Common myeloid progenitor, CD34-positive (primary cell): ENCODE measurements at regions not wholly inside any gene's neighbourhood (a gene's known extent, or its start where the extent isn't known, plus 50 kb on each side); places are given as distances from the start of the nearest gene placed in this dataset.

ENCODE experiments used
- CTCF ChIA-PET: fragments of 350-600 bp; sonication (Branson Sonifier 250); formaldehyde crosslinking; loops from one replicate; lab custom pipeline; 2021; ENCODE audit warnings: antibody characterized with exemption; lab: Charles Lee
- POLR2A ChIA-PET: fragments of 350-600 bp; sonication (Branson Sonifier 250); formaldehyde crosslinking; loops from one replicate; lab custom pipeline; 2021; ENCODE audit warnings: antibody characterized with exemption; lab: Charles Lee
- DNase-seq, 3 donors: peaks; one replicate each; pipeline versions ENCODE4 v3.0.0 to v3.0.0-alpha.2; 2013
- H3K27ac ChIP-seq, 2 experiments: 1 replicate in 1 of 2; 2 replicates in 1 of 2; pipeline ENCODE4 v1.7.0; 2013; ENCODE audit warnings: inconsistent platforms in 2 of 2, low read length in 2 of 2, mild to moderate bottlenecking in 2 of 2, low read depth in 1 of 2, moderate library complexity in 1 of 2; ENCODE audit not compliant: severe bottlenecking in 2 of 2, insufficient read depth in 1 of 2, poor library complexity in 1 of 2
- H3K27me3 ChIP-seq, 5 experiments: replicated peaks in 2 of 5; 1 replicate in 3 of 5; 2 replicates in 2 of 5; pipeline versions ENCODE4 v1.6.1 to v1.7.0; 2013; ENCODE audit warnings: low read length in 4 of 5, mild to moderate bottlenecking in 2 of 5, moderate library complexity in 2 of 5, inconsistent platforms in 1 of 5; ENCODE audit not compliant: insufficient read depth in 5 of 5, control insufficient read depth in 4 of 5
- H3K36me3 ChIP-seq, 4 experiments: 1 replicate in 2 of 4; 2 replicates in 2 of 4; pipeline versions ENCODE4 v1.6.1 to v1.7.0; 2013; ENCODE audit warnings: low read length in 3 of 4, control low read depth in 1 of 4, mild to moderate bottlenecking in 1 of 4; ENCODE audit not compliant: control insufficient read depth in 4 of 4, insufficient read depth in 4 of 4
- H3K4me1 ChIP-seq, 4 experiments: 1 replicate in 3 of 4; 2 replicates in 1 of 4; pipeline versions ENCODE4 v1.6.1 to v1.7.1; 2013; ENCODE audit warnings: low read length in 3 of 4, mild to moderate bottlenecking in 3 of 4, control low read depth in 1 of 4, inconsistent platforms in 1 of 4, moderate library complexity in 1 of 4; ENCODE audit not compliant: control insufficient read depth in 4 of 4, insufficient read depth in 4 of 4; ENCODE audit errors: control extremely low read depth in 1 of 4
- H3K4me3 ChIP-seq, 7 experiments: 1 replicate in 4 of 7; 2 replicates in 3 of 7; pipeline versions ENCODE4 v1.5.1 to v1.7.0; 2013; ENCODE audit warnings: mild to moderate bottlenecking in 7 of 7, low read length in 6 of 7, moderate library complexity in 6 of 7, inconsistent platforms in 2 of 7, low read depth in 2 of 7, control low read depth in 1 of 7; ENCODE audit not compliant: insufficient read depth in 4 of 7, control insufficient read depth in 1 of 7; ENCODE audit errors: extremely low read depth in 1 of 7
- H3K9me3 ChIP-seq, 5 experiments: 1 replicate in 4 of 5; 2 replicates in 1 of 5; pipeline versions ENCODE4 v1.6.1 to v1.7.1; 2013; ENCODE audit warnings: low read length in 4 of 5, mild to moderate bottlenecking in 2 of 5, inconsistent platforms in 1 of 5, low read depth in 1 of 5, moderate library complexity in 1 of 5; ENCODE audit not compliant: control insufficient read depth in 4 of 5, insufficient read depth in 2 of 5; ENCODE audit errors: control extremely low read depth in 1 of 5
- WGBS: methylation state at CpG from one replicate; pipeline ENCODE4 v1.1.5; 2013; ENCODE audit not compliant: insufficient coverage; 5-methylcytosine and 5-hydroxymethylcytosine counted together

DNA sequence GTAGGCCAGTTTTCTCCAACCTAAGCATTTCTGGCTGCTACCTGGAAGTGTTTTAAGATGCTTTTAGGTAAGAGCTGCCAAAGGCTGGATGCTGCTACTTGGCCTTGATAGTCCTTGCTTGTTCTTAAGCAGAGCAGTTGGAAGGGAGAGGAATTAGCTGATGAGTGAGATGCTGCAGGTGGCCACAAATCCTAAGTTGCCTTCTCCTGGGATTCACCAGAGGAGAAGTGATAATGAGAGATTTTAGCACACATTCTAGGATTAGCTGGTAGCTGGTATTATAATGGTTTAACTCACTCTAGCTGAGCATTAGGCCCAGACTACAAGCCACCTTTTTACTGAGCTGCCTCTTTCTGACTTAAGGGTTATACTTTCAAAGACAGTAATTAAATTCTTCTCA, 442.9 kb upstream of the RAG2 start:
- no peak for DNase-seq
- Histone ChIP-seq H3K27me3 (no peaks in the 10 kb centered on the region), H3K36me3 (no peaks in the 10 kb centered on the region), H3K9me3 (no peaks in the 10 kb centered on the region), H3K4me1 (no peaks in the 10 kb centered on the region), H3K27ac (no peak overlapping the region), H3K4me3 (no peak overlapping the region)
- POLR2A ChIA-PET = no interaction called here
- CTCF ChIA-PET = no interaction called here

DNA sequence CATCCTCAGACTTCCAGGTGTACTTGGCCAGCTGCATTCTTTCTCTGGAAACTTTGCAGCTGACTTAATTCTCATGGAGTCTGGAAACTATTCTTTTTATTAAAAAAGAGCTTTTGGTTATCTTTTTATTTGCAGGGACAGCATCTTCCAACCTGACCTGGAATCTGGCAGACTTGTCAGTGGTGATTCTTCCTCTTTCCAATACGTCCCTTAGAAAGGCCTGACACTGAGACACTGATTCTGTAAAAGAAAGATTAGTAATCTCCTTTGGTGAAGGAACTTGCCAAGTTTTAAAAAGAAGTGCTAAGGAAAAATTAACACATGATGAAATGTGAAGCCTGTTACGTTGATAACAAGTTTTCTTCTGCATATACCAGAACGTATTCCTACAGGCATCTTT, 440.9 kb upstream of the RAG2 start:
- WGBS = 67% methylated on average over 1 of the region's 3 CpGs
- POLR2A ChIA-PET = no interaction called here
- Histone ChIP-seq H3K9me3 (no peaks in the 10 kb centered on the region), H3K27me3 (no peaks in the 10 kb centered on the region), H3K27ac (no peak overlapping the region), H3K4me1 (no peaks in the 10 kb centered on the region), H3K36me3 (no peaks in the 10 kb centered on the region), H3K4me3 (no peak overlapping the region)
- CTCF ChIA-PET = interaction anchor here (0.9 kb wide), 1 partner anchor 9 kb away, joined by 3 read pairs; no protein-coding TSS in a partner anchor
- no peak for DNase-seq

DNA sequence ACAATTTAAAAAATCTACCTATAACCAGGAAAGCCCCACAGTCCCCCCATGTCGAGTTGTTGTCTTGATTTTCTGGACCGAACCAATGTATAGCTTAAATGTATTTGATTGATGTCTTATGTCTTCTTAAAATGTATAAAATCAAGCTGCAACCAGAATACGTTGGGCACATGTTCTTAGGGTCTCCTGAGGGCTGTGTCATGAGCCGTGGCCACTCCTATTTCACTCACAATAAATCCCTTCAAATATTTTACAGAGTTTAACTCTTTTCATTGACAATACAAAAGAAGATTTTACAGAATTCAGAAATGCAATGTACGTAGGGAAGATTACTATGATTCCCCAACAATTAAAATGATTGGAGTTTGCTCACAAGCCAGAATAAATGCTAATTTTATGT, 428.7 kb upstream of the RAG2 start:
- ChIA-PET CTCF (interaction anchor here (0.6 kb wide), 1 partner anchor 52 kb away, joined by 3 read pairs; no protein-coding TSS in a partner anchor), POLR2A (no interaction called here)
- Histone ChIP-seq H3K36me3 (no peaks in the 10 kb centered on the region), H3K4me1 (no peaks in the 10 kb centered on the region), H3K27ac (no peak overlapping the region), H3K4me3 (no peak overlapping the region), H3K27me3 (no peaks in the 10 kb centered on the region), H3K9me3 (peaks cover 0 to 1% (median 0%) of the 10 kb centered on the region in 5 experiments)
- WGBS = no CpG with 5 or more reads among the region's 5 CpGs
- no peak for DNase-seq

DNA sequence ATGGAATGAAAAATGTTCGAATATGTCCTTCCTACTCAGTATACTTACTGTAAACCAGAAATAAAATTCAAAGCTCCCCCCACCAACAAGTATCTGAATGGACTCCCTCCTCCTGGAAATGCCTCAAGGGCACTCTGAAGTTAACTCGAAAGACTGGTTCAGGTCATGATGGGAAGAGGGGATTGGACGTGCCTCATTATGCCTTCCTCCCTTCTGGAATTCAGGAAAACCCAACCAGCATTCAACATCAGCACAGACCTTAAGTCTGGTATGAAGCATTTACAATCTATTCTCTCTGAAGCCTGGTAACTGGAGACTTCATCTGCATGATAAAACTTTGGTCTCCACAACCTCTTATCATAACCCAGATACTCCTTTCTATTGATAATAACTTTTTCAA, 428.3 kb upstream of the RAG2 start:
- Histone ChIP-seq H3K27me3 (no peaks in the 10 kb centered on the region), H3K36me3 (no peaks in the 10 kb centered on the region), H3K4me3 (no peak overlapping the region), H3K27ac (no peak overlapping the region), H3K9me3 (peaks cover 0 to 1% (median 0%) of the 10 kb centered on the region in 5 experiments), H3K4me1 (no peaks in the 10 kb centered on the region)
- CTCF ChIA-PET = no interaction called here
- DNase-seq = no peak
- WGBS = 80% methylated on average over 1 of the region's 3 CpGs
- POLR2A ChIA-PET = no interaction called here

DNA sequence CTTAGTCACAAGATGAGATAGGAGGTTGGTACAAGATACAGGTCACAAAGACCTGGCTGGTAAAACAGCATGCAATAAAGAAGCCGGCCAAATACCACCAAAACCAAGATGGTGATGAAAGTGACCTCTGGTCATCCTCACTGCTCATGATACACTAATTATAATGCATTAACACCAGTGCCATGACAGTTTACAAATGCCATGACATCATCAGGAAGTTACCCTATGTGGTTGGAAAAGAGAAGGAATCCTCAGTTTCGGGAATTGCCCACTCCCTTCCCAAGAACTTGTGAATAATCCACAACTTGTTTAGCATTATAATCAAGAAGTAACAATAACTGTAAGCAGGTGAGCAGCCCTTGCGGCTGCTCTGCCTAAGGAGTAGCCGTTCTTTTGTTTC, 408.5 kb upstream of the RAG2 start:
- CTCF ChIA-PET = no interaction called here
- no peaks in the 10 kb centered on the region for H3K36me3 ChIP-seq
- no peak overlapping the region for H3K27ac ChIP-seq
- 100% methylated on average over 2 of the region's 4 CpGs for WGBS
- no peak for DNase-seq
- H3K27me3 ChIP-seq = no peaks in the 10 kb centered on the region
- POLR2A ChIA-PET = no interaction called here
- no peaks in the 10 kb centered on the region for H3K4me1 ChIP-seq
- no peaks in the 10 kb centered on the region for H3K9me3 ChIP-seq
- no peak overlapping the region for H3K4me3 ChIP-seq

DNA sequence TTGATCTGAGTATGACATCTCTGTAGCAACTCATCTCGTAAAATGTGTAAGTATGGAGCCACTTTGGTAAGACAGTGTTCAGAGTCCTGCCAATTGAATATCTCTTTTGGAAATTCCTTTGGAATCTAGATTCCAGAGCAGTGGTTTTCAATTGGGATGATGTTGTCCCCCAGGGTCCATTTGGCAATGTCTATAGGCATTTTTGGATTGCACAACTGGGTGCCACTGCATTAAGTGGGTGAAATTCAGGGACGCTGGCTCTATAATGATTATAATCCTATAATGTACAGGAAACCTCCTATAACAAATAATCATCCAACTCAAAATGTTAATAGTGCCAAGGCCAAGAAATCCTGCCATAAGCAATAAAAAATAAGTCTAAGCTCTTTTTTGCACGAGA, 404.8 kb upstream of the RAG2 start:
- H3K9me3 ChIP-seq = no peaks in the 10 kb centered on the region
- no peak overlapping the region for H3K4me3 ChIP-seq
- H3K27me3 ChIP-seq = no peaks in the 10 kb centered on the region
- no peak overlapping the region for H3K27ac ChIP-seq
- H3K4me1 ChIP-seq = no peaks in the 10 kb centered on the region
- 100% methylated on average over 1 of the region's 3 CpGs for WGBS
- CTCF ChIA-PET = interaction anchor here (0.5 kb wide), 1 partner anchor 23 kb away, joined by 3 read pairs; no protein-coding TSS in a partner anchor
- H3K36me3 ChIP-seq = no peaks in the 10 kb centered on the region
- POLR2A ChIA-PET = no interaction called here
- no peak for DNase-seq

DNA sequence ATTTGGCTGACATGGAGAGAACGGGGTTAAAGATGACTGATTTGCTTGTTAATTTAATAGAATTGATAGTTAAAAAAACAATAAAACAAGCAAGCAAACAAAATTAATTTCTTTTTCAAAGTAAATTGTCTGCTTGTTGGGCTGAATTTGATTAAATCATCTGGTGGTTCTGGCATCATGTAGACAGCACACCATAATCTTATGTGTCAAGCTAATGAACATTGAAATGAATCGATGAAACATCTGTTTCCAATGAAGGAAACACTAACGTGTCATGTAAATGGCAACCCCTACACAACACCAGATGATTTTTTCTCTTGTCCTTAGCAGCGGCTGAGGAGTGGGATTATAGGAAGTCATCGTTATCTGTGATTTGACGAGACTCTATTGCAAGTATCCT, 399.6 kb upstream of the RAG2 start:
- Histone ChIP-seq H3K4me1 (no peaks in the 10 kb centered on the region), H3K36me3 (no peaks in the 10 kb centered on the region), H3K27ac (no peak overlapping the region), H3K9me3 (no peaks in the 10 kb centered on the region), H3K4me3 (no peak overlapping the region), H3K27me3 (no peaks in the 10 kb centered on the region)
- CTCF ChIA-PET = no interaction called here
- POLR2A ChIA-PET = no interaction called here
- no peak for DNase-seq
- WGBS = 100% methylated on average over 2 of the region's 6 CpGs
